A172 (cell line): ENCODE measurements at regions not wholly inside any gene's neighbourhood (a gene's known extent, or its start where the extent isn't known, plus 50 kb on each side); places are given as distances from the start of the nearest gene placed in this dataset.
"Not testable (repeated sequence)": the region's sequence is repeated elsewhere in the genome, so short reads cannot be mapped to it uniquely, and the experiment has no call there.

ENCODE experiments used
- DNase-seq: peaks from one replicate; pipeline ENCODE4 v3.0.0-alpha.2; 2015; ENCODE audit warnings: low spot score

GRCh38 chr5:114053372-114053771 lies 308.5 kb upstream of the KCNN2 start:
- DNase-seq, result no peak

GRCh38 chr5:114054594-114054993 lies 307.3 kb upstream of the KCNN2 start:
- DNase-seq, result no peak

- peak; percentile 19 for DNase-seq
Measured at GRCh38 chr5:114055318-114056184, 306.3 kb upstream of the KCNN2 start.

- no peak for DNase-seq
Measured at GRCh38 chr5:114056185-114056538, 305.7 kb upstream of the KCNN2 start.

- DNase-seq, result no peak
Measured at GRCh38 chr5:114060866-114061265, 301.0 kb upstream of the KCNN2 start.

DNA sequence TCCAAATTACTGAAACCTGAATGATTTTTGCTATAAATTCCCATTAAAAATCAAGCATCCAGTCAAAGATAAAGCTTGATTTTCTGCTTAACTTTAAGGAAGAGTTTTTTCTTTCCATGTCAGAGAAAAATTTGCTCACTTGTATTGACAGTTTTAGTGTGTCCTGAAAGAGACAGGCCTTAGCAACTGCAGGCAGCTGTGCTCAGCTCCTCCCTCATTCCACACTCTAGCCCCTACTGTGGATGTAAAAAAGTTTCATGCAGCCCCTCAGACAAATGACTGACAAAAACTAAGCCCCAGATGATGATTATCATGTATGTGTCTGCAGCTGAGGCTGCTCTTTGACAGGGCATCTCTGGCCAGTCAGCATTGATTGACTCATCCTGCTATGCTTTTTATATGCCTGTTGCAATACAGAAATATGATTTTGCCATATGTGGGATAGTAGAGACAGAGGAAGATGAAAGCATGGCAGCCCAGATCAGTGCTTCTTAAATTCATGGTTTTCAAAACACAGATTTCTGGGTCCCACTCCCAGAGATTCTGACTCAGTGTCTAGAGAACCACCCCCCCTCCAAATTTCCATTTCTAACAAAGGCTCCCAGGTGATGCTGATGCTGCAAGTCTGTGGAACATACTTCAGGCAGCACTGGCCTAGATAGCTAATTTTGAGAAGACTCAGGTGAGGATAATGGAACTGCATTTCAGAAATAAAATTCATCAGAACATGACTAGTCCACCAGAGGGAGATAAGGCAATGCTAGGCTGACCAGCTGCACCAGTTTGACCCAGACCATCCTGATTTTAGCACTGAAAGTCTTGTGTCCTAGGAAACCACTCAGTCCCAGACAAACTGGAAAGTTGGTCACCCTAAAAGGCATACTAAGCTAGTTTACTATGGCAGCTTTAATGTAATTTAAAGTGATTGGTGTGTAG lies 298.7 kb upstream of the KCNN2 start:
- DNase-seq, result no peak

- DNase-seq, result no peak
Measured at GRCh38 chr5:114065912-114066311, 296.0 kb upstream of the KCNN2 start.

- DNase-seq, result no peak
Measured at GRCh38 chr5:114070093-114070722, 291.7 kb upstream of the KCNN2 start.

GRCh38 chr5:114089259-114089658 lies 272.6 kb upstream of the KCNN2 start:
- DNase-seq, result no peak

DNA sequence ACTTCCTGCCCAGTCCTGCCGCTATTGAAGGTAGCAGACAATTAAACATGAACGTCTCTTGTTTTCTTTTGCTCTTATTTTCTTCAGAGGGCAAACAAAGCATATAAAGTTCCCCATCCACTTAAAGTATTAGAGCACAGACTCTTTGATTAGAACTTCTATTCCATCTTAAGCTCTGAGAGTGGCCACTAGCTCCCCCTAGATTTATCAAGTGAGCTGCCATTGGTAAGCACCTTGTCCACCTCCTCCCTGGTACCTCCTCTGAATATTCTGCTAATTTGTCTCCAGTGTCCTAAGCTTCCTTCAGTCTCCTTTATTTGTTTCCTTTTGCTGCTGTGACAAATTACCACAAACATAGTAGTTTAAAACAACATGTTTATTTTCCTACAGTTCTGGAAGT lies 264.3 kb upstream of the KCNN2 start:
- no peak for DNase-seq

- DNase-seq, result no peak
Measured at GRCh38 chr5:114099161-114099560, 262.7 kb upstream of the KCNN2 start.

- peak; percentile 46 for DNase-seq
Measured at GRCh38 chr5:114101153-114101552, 260.7 kb upstream of the KCNN2 start.

DNA sequence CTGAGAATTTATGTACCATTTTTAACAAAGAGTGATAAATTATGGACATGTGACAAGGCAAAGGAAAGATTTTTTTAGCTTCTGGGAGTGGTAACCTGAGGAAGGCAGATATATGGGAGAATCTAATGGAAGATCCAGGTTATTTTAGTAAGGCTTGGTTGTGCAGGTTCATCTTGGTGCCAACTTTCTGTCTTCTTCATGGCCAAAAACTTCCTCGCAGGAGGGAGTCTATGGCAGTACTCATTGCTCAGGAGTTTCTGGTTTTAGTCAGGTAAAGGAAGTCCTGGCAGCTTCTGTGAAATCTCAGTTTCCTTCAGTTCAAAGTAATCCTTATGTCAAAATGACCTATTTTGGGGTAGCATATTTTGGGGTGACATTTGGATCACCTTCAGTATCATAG lies 248.3 kb upstream of the KCNN2 start:
- no peak for DNase-seq

- DNase-seq, result no peak
Measured at GRCh38 chr5:114116981-114117380, 244.9 kb upstream of the KCNN2 start.

DNA sequence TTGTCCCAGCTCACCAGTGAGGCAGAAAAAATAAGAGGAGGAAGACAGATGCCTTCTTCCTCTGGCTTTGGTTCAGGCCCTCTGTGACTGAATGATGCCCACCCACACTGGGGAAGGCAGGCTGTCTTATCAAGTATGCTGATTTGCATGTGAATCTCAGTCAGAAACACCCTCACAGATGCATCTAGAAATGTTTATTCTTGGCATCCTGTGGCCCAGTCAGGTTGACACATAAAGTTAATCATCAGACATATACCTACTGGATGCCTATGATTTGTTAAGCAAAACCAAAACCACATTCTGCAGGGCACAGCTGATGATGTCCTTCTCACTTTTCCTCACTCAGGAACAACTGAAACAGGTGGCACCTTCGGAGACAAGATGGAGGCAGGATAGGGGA lies 243.4 kb upstream of the KCNN2 start:
- no peak for DNase-seq

GRCh38 chr5:114120166-114120565 lies 241.7 kb upstream of the KCNN2 start:
- no peak for DNase-seq

- no peak for DNase-seq
Measured at GRCh38 chr5:114122852-114123251, 239.0 kb upstream of the KCNN2 start.

DNA sequence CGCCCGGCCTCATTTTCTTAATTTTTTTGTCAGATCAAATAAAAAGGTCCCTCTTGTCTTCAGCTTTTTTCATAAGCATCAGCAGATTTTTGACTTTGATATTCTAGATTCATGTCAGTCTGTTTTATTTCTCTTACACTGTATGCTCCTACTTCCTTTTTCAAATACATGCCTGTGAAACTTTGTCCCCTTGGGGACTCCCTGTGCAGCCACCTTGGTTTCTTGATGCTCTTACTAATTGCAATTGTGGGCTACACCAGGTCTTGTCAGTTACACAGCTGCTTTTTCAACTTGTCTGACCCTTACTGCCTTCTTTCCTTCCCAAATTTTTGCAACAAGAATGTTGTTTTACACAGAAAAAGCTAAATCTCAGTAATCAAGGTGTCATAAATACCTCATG lies 238.2 kb upstream of the KCNN2 start:
- DNase-seq, result no peak

DNA sequence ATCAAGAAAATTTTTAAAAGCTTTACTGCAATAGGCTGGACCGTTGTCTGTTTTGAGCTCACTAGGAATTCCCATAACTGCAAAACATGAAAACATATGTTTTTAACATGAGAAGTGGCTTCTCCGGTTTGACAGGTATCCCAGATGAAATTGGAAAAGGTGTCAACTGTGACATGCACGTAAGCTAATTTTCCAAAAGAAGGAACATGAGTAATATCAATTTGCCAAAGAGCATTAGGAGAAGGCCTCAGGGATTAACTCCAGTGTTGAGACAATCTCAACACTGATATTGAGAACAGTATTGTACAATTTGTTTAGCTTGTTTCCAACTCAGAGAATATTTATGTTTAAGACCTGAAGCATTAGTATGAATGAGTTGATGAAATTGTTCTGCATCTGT lies 215.5 kb upstream of the KCNN2 start:
- DNase-seq, result no peak

DNA sequence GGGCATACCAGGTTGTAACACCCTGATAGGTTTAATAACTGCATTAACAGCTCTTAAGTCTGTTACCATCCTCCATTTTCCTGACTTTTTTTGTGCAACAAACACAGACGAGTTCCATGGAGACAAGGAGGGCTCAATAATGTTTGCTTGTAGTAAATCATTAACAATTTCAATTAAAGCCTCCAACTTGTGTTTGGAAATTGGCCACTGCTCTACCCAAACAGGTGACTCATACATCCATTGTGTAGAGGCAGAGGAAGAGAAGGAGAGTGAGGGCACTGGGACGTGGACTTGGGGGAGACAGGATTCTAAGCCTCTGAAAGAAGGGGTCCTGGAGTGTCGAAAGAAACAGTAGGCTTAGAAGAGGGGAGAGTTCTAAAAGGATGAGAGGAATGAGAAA lies 213.6 kb upstream of the KCNN2 start:
- no peak for DNase-seq

- not testable (repeated sequence) for DNase-seq
Measured at GRCh38 chr5:114148728-114149127, 213.1 kb upstream of the KCNN2 start.

DNA sequence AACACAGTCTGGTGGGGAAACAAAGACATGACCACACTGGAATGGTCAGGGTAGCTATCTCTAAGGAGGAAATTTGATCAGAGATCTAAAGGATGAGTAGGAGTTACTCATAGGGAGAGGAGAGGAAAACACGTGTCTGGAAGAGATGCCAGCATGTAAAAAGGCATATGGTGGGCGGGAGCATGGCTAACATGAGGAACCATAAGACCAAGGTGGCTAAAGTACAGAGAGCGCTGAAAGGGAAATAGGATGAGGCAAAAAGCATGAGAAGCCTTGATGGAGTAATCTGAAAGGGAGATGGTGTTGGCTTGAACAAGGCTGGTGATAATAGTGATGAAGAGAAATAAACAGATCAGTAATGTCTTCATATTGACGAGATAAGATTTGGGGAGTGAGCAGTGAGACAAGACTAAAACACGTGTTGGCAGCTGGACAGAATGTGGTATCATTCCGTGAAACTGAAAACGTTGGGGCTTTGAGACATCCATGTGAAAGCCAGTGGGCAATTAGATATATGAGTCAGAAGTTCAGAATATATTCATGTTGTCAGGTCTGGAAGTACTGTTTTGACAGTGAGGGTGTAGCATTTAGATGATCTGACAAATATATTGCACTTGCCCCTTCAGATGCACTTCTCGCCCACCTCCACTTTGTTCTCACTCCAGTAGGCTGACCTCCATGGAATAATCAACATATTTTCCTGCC lies 209.1 kb upstream of the KCNN2 start:
- DNase-seq, result no peak
